HepG2 (cell line): ENCODE measurements at regions not wholly inside any gene's neighbourhood (a gene's known extent, or its start where the extent isn't known, plus 50 kb on each side); places are given as distances from the start of the nearest gene placed in this dataset.
"Not testable (repeated sequence)": the region's sequence is repeated elsewhere in the genome, so short reads cannot be mapped to it uniquely, and the experiment has no call there.

Experiments used
- CHCHD3 ChIP-seq: sonication (generic); formaldehyde crosslinking; IDR thresholded peaks from 2 replicates; pipeline ENCODE4 v1.8.0; 2022; ENCODE audit warnings: mild to moderate bottlenecking, missing genetic modification reagents, moderate library complexity
- CTCF ChIP-seq: sonication (generic); formaldehyde crosslinking; IDR thresholded peaks from 2 replicates; pipeline ENCODE4 v1.5.0; 2020; ENCODE audit warnings: mild to moderate bottlenecking, missing genetic modification reagents, moderate library complexity
- FOXP1 ChIP-seq, 2 experiments: fragments of 450-650 bp in 1 of 2; IDR thresholded peaks; 2 replicates each; pipeline ENCODE4 v1.6.1; 2017 to 2018; ENCODE audit warnings: antibody characterized with exemption in 1 of 2
- JUND ChIP-seq: sonication (generic); formaldehyde crosslinking; IDR thresholded peaks from 2 replicates; pipeline ENCODE4 v1.8.0; 2022; ENCODE audit warnings: mild to moderate bottlenecking, missing genetic modification reagents
- KDM6A ChIP-seq: IDR thresholded peaks from 2 replicates; pipeline ENCODE4 v1.6.1; 2016; ENCODE audit warnings: low read depth
- MLLT10 ChIP-seq: sonication (generic); formaldehyde crosslinking; IDR thresholded peaks from 2 replicates; pipeline ENCODE4 v1.4.0; 2020; ENCODE audit warnings: missing genetic modification reagents
- NR2F2 ChIP-seq: IDR thresholded peaks from 2 replicates; pipeline ENCODE4 v1.6.1; 2012; ENCODE audit warnings: low read depth, inconsistent platforms, borderline replicate concordance
- POLR2A ChIP-seq, 2 experiments: IDR thresholded peaks; 2 replicates each; pipeline ENCODE4 v1.6.1; 2011; ENCODE audit warnings: low read depth in 2 of 2, low read length in 2 of 2, mild to moderate bottlenecking in 1 of 2, moderate library complexity in 1 of 2; ENCODE audit not compliant: insufficient read depth in 1 of 2
- RBAK ChIP-seq: sonication (generic); formaldehyde crosslinking; IDR thresholded peaks from 2 replicates; pipeline ENCODE4 v1.5.1; 2020; ENCODE audit warnings: mild to moderate bottlenecking, missing genetic modification reagents
- RELA ChIP-seq: sonication (generic); formaldehyde crosslinking; IDR thresholded peaks from 2 replicates; pipeline ENCODE4 v1.4.0; 2020; ENCODE audit warnings: missing genetic modification reagents
- SIN3A ChIP-seq: IDR thresholded peaks from 2 replicates; pipeline ENCODE4 v1.6.1; 2011; ENCODE audit warnings: low read depth, mild to moderate bottlenecking, control low read depth, low read length, borderline replicate concordance
- TARDBP ChIP-seq: sonication (generic); formaldehyde crosslinking; IDR thresholded peaks from 2 replicates; pipeline ENCODE4 v1.8.0; 2022; ENCODE audit warnings: mild to moderate bottlenecking, missing genetic modification reagents
- TF ChIP-seq, protein P1 (sequence below): sonication (generic); formaldehyde crosslinking; IDR thresholded peaks from 2 replicates; pipeline ENCODE4 v1.8.0; 2022; ENCODE audit warnings: missing genetic modification reagents, mild to moderate bottlenecking, borderline replicate concordance

DNA sequence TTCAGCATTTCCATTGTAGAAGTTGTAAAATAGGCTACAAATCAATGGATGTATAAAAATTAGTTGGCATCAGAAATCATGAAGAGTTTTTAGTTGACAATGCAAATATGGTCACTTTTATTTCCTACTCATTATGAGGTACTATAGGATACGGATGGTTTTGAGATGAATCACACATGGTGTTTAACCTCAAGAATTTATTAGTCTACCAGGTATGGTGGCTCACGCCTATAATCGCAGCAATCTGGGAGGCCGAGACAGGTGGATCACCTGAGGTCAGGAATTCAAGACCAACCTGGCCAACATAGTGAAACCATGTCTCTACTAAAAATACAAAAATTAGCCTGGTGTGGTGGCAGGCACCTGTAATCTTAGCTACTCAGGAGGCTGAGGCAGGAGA, 1119.0 kb downstream of the NXPH1 start:
- not testable (repeated sequence) for TF ChIP-seq RBAK (CRISPR knock-in tag); SIN3A; POLR2A (IDR thresholded peaks at IDR 0.05; ENCODE audit: insufficient read depth in 1 of 2, low read depth in 2 of 2, low read length in 2 of 2); JUND (CRISPR knock-in tag); CTCF (CRISPR knock-in tag); KDM6A; NR2F2; RELA (CRISPR knock-in tag); TARDBP (CRISPR knock-in tag); CHCHD3 (CRISPR knock-in tag); FOXP1 (IDR thresholded peaks at IDR 0.05); FOXP1 (CRISPR knock-in tag; IDR thresholded peaks at IDR 0.05); MLLT10 (CRISPR knock-in tag)
- TF ChIP-seq, protein P1, sequence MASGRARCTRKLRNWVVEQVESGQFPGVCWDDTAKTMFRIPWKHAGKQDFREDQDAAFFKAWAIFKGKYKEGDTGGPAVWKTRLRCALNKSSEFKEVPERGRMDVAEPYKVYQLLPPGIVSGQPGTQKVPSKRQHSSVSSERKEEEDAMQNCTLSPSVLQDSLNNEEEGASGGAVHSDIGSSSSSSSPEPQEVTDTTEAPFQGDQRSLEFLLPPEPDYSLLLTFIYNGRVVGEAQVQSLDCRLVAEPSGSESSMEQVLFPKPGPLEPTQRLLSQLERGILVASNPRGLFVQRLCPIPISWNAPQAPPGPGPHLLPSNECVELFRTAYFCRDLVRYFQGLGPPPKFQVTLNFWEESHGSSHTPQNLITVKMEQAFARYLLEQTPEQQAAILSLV (CRISPR knock-in tag) = not testable (repeated sequence)
